ENCODE measurements at regions not wholly inside any gene's neighbourhood (a gene's known extent, or its start where the extent isn't known, plus 50 kb on each side); places are given as distances from the start of the nearest gene placed in this dataset.

GRCh38 chr2:153100151-153100550 lies 378.4 kb downstream of the RPRM start:
- no peak for TF ChIP-seq CTCF (IDR thresholded peaks at IDR 0.05)
- no peak for TF ChIP-seq POLR2A (IDR thresholded peaks at IDR 0.05)
